ENCODE measurements at regions not wholly inside any gene's neighbourhood (a gene's known extent, or its start where the extent isn't known, plus 50 kb on each side); places are given as distances from the start of the nearest gene placed in this dataset.

DNA sequence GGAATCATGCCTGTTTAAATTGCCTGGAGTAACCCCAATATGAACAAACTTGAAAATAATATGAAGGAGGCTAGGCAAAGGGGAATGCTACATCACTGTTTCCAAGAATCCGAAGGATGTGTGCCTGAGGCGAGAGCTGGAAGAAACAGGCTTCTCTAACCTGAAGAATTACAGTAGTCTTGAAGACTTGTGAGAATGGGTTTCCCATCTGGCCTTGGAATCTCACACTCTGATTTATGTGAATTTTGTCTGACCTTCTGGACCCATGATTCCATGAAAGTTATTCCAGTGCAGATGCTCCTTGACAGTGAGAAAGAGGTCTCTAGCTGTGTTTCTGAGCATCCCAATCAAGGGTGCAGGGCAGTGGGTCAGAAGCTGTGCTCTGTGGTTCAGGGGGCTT, 122.1 kb upstream of the PARP11 start:
- Histone ChIP-seq H3K79me1 (ENCODE audit: low read length) (peaks cover 60% of the 10 kb centered on the region), H3K4me2 (ENCODE audit: low read length) (no peak overlapping the region), H3K4me3 (ENCODE audit: low read depth, low read length) (no peak overlapping the region), H3K79me2 (ENCODE audit: control insufficient read depth, insufficient read depth, low read length, poor library complexity) (peaks cover 14% of the 10 kb centered on the region), H2AFZ (ENCODE audit: insufficient read depth, low read length, poor library complexity) (no peak overlapping the region), H2AK5ac (ENCODE audit: low read length) (no peak overlapping the region), H2BK5ac (ENCODE audit: low read depth, low read length, poor library complexity) (peak overlapping the region; percentile 88), H3K27ac (ENCODE audit: low read depth, low read length) (peak overlapping the region; percentile 78), H4K12ac (ENCODE audit: low read depth, low read length) (no peak overlapping the region), H4K8ac (ENCODE audit: low read depth, low read length) (no peak overlapping the region), H4K91ac (ENCODE audit: low read depth, low read length) (peak overlapping the region; percentile 86), H2BK12ac (ENCODE audit: low read length) (peak overlapping the region; percentile 48), H3K9me3 (ENCODE audit: insufficient read depth, low read depth, low read length) (peaks cover 2% of the 10 kb centered on the region), H3K9ac (ENCODE audit: low read length) (no peak overlapping the region), H3K4me1 (ENCODE audit: control insufficient read depth in 1 of 2, insufficient read depth in 2 of 2, low read length in 2 of 2) (peaks cover 19 to 28% of the 10 kb centered on the region in 2 experiments), H3K4ac (ENCODE audit: low read depth, low read length) (no peak overlapping the region), H3K36me3 (ENCODE audit: control insufficient read depth in 1 of 2, insufficient read depth in 2 of 2, low read length in 2 of 2) (no peaks in the 10 kb centered on the region), H2BK120ac (ENCODE audit: insufficient read depth, low read length, poor library complexity) (peak overlapping the region; percentile 76), H3K27me3 (ENCODE audit: insufficient read depth, low read length) (no peaks in the 10 kb centered on the region), H3K23ac (ENCODE audit: low read length) (no peak overlapping the region), H3K14ac (ENCODE audit: low read length) (peak overlapping the region; percentile 49), H3K18ac (ENCODE audit: low read length) (no peak overlapping the region)
- WGBS (ENCODE audit: extremely low coverage, insufficient coverage, insufficient read length): no CpG with 5 or more reads among the region's 2 CpGs
- peak; percentile 88 to 96 for DNase-seq

DNA sequence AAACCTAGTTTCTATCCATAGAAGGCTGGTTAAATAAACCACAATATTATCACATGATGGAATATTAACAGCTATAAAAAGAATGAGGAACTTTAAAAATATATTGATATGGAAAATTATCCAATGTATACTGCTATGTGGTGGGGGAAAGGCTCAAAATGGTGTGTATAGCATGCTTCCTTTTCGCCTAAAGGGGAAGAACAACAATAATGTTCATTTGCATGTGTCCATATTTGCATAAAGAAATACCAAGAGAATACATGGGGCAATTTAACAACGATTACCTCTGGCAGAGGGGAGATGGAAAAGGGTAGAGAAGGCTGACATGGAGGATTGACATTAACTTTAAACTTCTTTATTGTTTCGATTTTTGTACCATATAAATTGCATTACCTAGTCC, 121.3 kb upstream of the PARP11 start:
- H2BK5ac ChIP-seq (ENCODE audit: low read depth, low read length, poor library complexity): peak overlapping the region; percentile 83
- H3K79me1 ChIP-seq (ENCODE audit: low read length): peaks cover 60% of the 10 kb centered on the region
- H4K8ac ChIP-seq (ENCODE audit: low read depth, low read length): no peak overlapping the region
- no peak overlapping the region for H4K12ac ChIP-seq (ENCODE audit: low read depth, low read length)
- H4K91ac ChIP-seq (ENCODE audit: low read depth, low read length): peak overlapping the region; percentile 87
- no peak overlapping the region for H3K4me3 ChIP-seq (ENCODE audit: low read depth, low read length)
- no peak overlapping the region for H3K4ac ChIP-seq (ENCODE audit: low read depth, low read length)
- H2AFZ ChIP-seq (ENCODE audit: insufficient read depth, low read length, poor library complexity): no peak overlapping the region
- H3K4me2 ChIP-seq (ENCODE audit: low read length): no peak overlapping the region
- peak overlapping the region; percentile 87 for H2BK120ac ChIP-seq (ENCODE audit: insufficient read depth, low read length, poor library complexity)
- H3K36me3 ChIP-seq (ENCODE audit: control insufficient read depth in 1 of 2, insufficient read depth in 2 of 2, low read length in 2 of 2): no peaks in the 10 kb centered on the region
- no peak overlapping the region for H3K9ac ChIP-seq (ENCODE audit: low read length)
- H3K9me3 ChIP-seq (ENCODE audit: insufficient read depth, low read depth, low read length): peaks cover 2% of the 10 kb centered on the region
- H3K18ac ChIP-seq (ENCODE audit: low read length): no peak overlapping the region
- no peak overlapping the region for H2BK12ac ChIP-seq (ENCODE audit: low read length)
- no peak for DNase-seq
- WGBS (ENCODE audit: extremely low coverage, insufficient coverage, insufficient read length): no CpG with 5 or more reads among the region's 3 CpGs
- H3K27ac ChIP-seq (ENCODE audit: low read depth, low read length): peak overlapping the region; percentile 30
- peaks cover 14% of the 10 kb centered on the region for H3K79me2 ChIP-seq (ENCODE audit: control insufficient read depth, insufficient read depth, low read length, poor library complexity)
- no peaks in the 10 kb centered on the region for H3K27me3 ChIP-seq (ENCODE audit: insufficient read depth, low read length)
- no peak overlapping the region for H3K14ac ChIP-seq (ENCODE audit: low read length)
- no peak overlapping the region for H3K23ac ChIP-seq (ENCODE audit: low read length)
- no peak overlapping the region for H2AK5ac ChIP-seq (ENCODE audit: low read length)
- H3K4me1 ChIP-seq (ENCODE audit: control insufficient read depth in 1 of 2, insufficient read depth in 2 of 2, low read length in 2 of 2): peaks cover 21 to 29% of the 10 kb centered on the region in 2 experiments

DNA sequence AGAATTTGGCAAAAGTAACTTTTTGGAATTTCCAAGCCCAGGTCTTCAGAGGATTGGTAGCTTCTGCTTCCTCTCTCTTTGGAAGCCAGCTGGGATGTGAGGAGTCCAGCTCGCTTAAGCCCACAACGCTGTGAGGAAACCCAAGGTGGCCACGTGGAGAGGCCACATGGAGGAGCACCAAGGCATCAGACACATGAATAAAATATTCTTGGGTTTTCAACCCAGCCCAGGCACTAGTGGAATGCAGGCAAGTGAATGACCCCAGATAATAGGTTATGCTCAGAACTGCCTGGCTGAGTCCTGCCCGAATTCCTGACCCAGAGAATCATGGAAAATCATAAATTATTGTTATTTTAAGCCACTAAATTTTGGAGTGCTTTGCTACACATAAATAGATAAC, 119.7 kb upstream of the PARP11 start:
- no peaks in the 10 kb centered on the region for H3K27me3 ChIP-seq (ENCODE audit: insufficient read depth, low read length)
- H3K14ac ChIP-seq (ENCODE audit: low read length): peak overlapping the region; percentile 47
- H3K9ac ChIP-seq (ENCODE audit: low read length): no peak overlapping the region
- no peak overlapping the region for H3K18ac ChIP-seq (ENCODE audit: low read length)
- WGBS (ENCODE audit: extremely low coverage, insufficient coverage, insufficient read length): no CpG with 5 or more reads among the region's 4 CpGs
- no peak overlapping the region for H3K27ac ChIP-seq (ENCODE audit: low read depth, low read length)
- no peak overlapping the region for H4K8ac ChIP-seq (ENCODE audit: low read depth, low read length)
- peak overlapping the region; percentile 59 for H2BK5ac ChIP-seq (ENCODE audit: low read depth, low read length, poor library complexity)
- peak overlapping the region; percentile 61 for H2BK120ac ChIP-seq (ENCODE audit: insufficient read depth, low read length, poor library complexity)
- no peak overlapping the region for H3K4ac ChIP-seq (ENCODE audit: low read depth, low read length)
- peak overlapping the region; percentile 76 for H2BK12ac ChIP-seq (ENCODE audit: low read length)
- no peak overlapping the region for H3K4me3 ChIP-seq (ENCODE audit: low read depth, low read length)
- H3K4me1 ChIP-seq (ENCODE audit: control insufficient read depth in 1 of 2, insufficient read depth in 2 of 2, low read length in 2 of 2): peaks cover 21 to 31% of the 10 kb centered on the region in 2 experiments
- H3K4me2 ChIP-seq (ENCODE audit: low read length): no peak overlapping the region
- peak overlapping the region; percentile 84 for H2AK5ac ChIP-seq (ENCODE audit: low read length)
- no peak overlapping the region for H3K23ac ChIP-seq (ENCODE audit: low read length)
- H2AFZ ChIP-seq (ENCODE audit: insufficient read depth, low read length, poor library complexity): no peak overlapping the region
- H3K36me3 ChIP-seq (ENCODE audit: control insufficient read depth in 1 of 2, insufficient read depth in 2 of 2, low read length in 2 of 2): no peaks in the 10 kb centered on the region
- H3K79me1 ChIP-seq (ENCODE audit: low read length): peaks cover 62% of the 10 kb centered on the region
- peaks cover 7% of the 10 kb centered on the region for H3K79me2 ChIP-seq (ENCODE audit: control insufficient read depth, insufficient read depth, low read length, poor library complexity)
- peak overlapping the region; percentile 87 for H4K91ac ChIP-seq (ENCODE audit: low read depth, low read length)
- H3K9me3 ChIP-seq (ENCODE audit: insufficient read depth, low read depth, low read length): peaks cover 2% of the 10 kb centered on the region
- no peak for DNase-seq
- H4K12ac ChIP-seq (ENCODE audit: low read depth, low read length): no peak overlapping the region

DNA sequence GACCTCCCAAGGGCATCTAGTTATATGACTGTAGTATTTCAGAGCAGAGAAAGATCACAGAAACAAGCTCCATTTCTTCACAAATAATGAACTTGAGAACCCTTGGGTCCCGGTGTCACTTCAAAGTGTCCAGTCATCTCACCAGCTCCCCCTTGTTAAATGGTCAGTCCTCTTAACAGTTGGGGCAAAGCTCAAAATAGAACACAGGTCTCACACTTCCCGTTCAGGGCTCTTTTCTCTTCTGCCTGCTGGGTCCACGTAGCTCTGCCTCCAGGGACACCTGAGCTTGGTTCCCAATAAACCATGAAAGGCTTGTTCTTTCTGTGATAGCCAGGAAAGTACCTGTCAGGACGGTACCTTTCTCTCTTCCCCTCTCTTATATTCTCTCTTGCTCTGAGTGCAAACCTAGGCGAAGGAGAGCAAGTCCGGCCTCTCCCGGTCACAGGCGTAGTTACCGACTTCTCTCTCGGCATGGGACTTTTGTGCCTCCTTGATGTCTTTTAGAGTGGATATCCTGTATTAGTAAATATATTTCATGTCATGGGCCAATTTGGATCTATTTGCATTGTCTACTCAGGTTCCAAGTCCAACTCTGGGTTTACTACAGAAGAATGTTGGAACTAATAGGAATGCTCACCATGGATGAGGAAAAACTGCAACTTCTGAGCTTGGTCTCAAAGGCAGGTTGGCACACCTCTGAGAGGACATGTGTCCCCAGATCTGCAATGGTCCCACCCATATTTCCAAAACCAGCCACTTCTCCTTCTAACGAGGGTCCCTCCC, 118.8 kb upstream of the PARP11 start:
- Histone ChIP-seq H2BK5ac (ENCODE audit: low read depth, low read length, poor library complexity) (peak overlapping the region; percentile 47), H3K23ac (ENCODE audit: low read length) (no peak overlapping the region), H2BK12ac (ENCODE audit: low read length) (peak overlapping the region; percentile 52), H3K36me3 (ENCODE audit: control insufficient read depth in 1 of 2, insufficient read depth in 2 of 2, low read length in 2 of 2) (no peaks in the 10 kb centered on the region), H3K4me1 (ENCODE audit: control insufficient read depth in 1 of 2, insufficient read depth in 2 of 2, low read length in 2 of 2) (peaks cover 21 to 29% of the 10 kb centered on the region in 2 experiments), H3K9me3 (ENCODE audit: insufficient read depth, low read depth, low read length) (peaks cover 2% of the 10 kb centered on the region), H3K4ac (ENCODE audit: low read depth, low read length) (peak overlapping the region; percentile 31), H3K27ac (ENCODE audit: low read depth, low read length) (no peak overlapping the region), H3K79me2 (ENCODE audit: control insufficient read depth, insufficient read depth, low read length, poor library complexity) (peaks cover 7% of the 10 kb centered on the region), H3K79me1 (ENCODE audit: low read length) (peaks cover 60% of the 10 kb centered on the region), H3K9ac (ENCODE audit: low read length) (no peak overlapping the region), H3K27me3 (ENCODE audit: insufficient read depth, low read length) (no peaks in the 10 kb centered on the region), H3K4me2 (ENCODE audit: low read length) (no peak overlapping the region), H2BK120ac (ENCODE audit: insufficient read depth, low read length, poor library complexity) (peak overlapping the region; percentile 39), H2AK5ac (ENCODE audit: low read length) (no peak overlapping the region), H3K14ac (ENCODE audit: low read length) (peak overlapping the region; percentile 22), H4K8ac (ENCODE audit: low read depth, low read length) (no peak overlapping the region), H2AFZ (ENCODE audit: insufficient read depth, low read length, poor library complexity) (no peak overlapping the region), H4K91ac (ENCODE audit: low read depth, low read length) (peak overlapping the region; percentile 59), H3K4me3 (ENCODE audit: low read depth, low read length) (no peak overlapping the region), H4K12ac (ENCODE audit: low read depth, low read length) (no peak overlapping the region), H3K18ac (ENCODE audit: low read length) (peak overlapping the region; percentile 30)
- no peak for DNase-seq
- no CpG with 5 or more reads among the region's 11 CpGs for WGBS (ENCODE audit: extremely low coverage, insufficient coverage, insufficient read length)
